ENCODE measurements at regions not wholly inside any gene's neighbourhood (a gene's known extent, or its start where the extent isn't known, plus 50 kb on each side); places are given as distances from the start of the nearest gene placed in this dataset.

GRCh38 chr6:44739181-44739580 is 351.7 kb downstream of the CDC5L start:
- TF ChIP-seq E2F1 (CRISPR knock-in tag; IDR thresholded peaks at IDR 0.05) (no peak), CREM (CRISPR knock-in tag; IDR thresholded peaks at IDR 0.05) (no peak), PREB (CRISPR knock-in tag; IDR thresholded peaks at IDR 0.05; ENCODE audit: borderline replicate concordance) (no peak), ZBTB21 (CRISPR knock-in tag; IDR thresholded peaks at IDR 0.05; ENCODE audit: borderline replicate concordance) (no peak), EMX1 (CRISPR knock-in tag; IDR thresholded peaks at IDR 0.05) (no peak), STAT6 (CRISPR knock-in tag; conservative IDR thresholded peaks at IDR 0.05; ENCODE audit: low read depth) (no peak), TEAD4 (CRISPR knock-in tag; IDR thresholded peaks at IDR 0.05) (no peak), ZBTB43 (CRISPR knock-in tag; IDR thresholded peaks at IDR 0.05) (no peak), FOXK1 (CRISPR knock-in tag; IDR thresholded peaks at IDR 0.05) (no peak), TEAD1 (CRISPR knock-in tag; IDR thresholded peaks at IDR 0.05) (no peak)
- ChIA-PET POLR2A (no interaction called here), CTCF (interaction anchor here (1.0 to 1.4 kb wide), 3 partner anchors 76 to 108 kb away, joined by 4 read pairs; no protein-coding TSS in a partner anchor)
- ATAC-seq (peak; percentile 36), DNase-seq (ENCODE audit: low spot score) (no peak)
- H3K4me1 Mint-ChIP-seq = peaks cover 23% of the 10 kb centered on the region
- H3K9me3 Mint-ChIP-seq = no peaks in the 10 kb centered on the region
- H3K4me3 Mint-ChIP-seq = no peak overlapping the region
- no peaks in the 10 kb centered on the region for H3K27me3 Mint-ChIP-seq (ENCODE audit: low read depth)
- no peak overlapping the region for H3K27ac Mint-ChIP-seq
- no peaks in the 10 kb centered on the region for H3K36me3 Mint-ChIP-seq

- H3K4me3 Mint-ChIP-seq = no peak overlapping the region
Observed at GRCh38 chr6:44740566-44741120, 353.1 kb downstream of the CDC5L start.

More at GRCh38 chr6:44740566-44741120, 353.1 kb downstream of the CDC5L start:
- no peak for ATAC-seq
- TF ChIP-seq HMGXB4 (CRISPR knock-in tag; IDR thresholded peaks at IDR 0.05) = no peak
- TF ChIP-seq AFF4 (CRISPR knock-in tag; IDR thresholded peaks at IDR 0.05; ENCODE audit: borderline replicate concordance) = no peak
- TF ChIP-seq RORB (CRISPR knock-in tag; IDR thresholded peaks at IDR 0.05) = no peak
- no peak for TF ChIP-seq SMAD4 (CRISPR knock-in tag; IDR thresholded peaks at IDR 0.05)
- TF ChIP-seq MXD4 (CRISPR knock-in tag; IDR thresholded peaks at IDR 0.05; ENCODE audit: borderline replicate concordance) = no peak
- no peak for TF ChIP-seq ARID4B (CRISPR knock-in tag; IDR thresholded peaks at IDR 0.05; ENCODE audit: borderline replicate concordance)
- TF ChIP-seq ETV6 (CRISPR knock-in tag; IDR thresholded peaks at IDR 0.05) = no peak
- no peak for TF ChIP-seq TEAD1 (CRISPR knock-in tag; IDR thresholded peaks at IDR 0.05)
- TF ChIP-seq NFYB (CRISPR knock-in tag; conservative IDR thresholded peaks at IDR 0.05; ENCODE audit: low read depth) = no peak
- TF ChIP-seq HMGA2 (CRISPR knock-in tag; IDR thresholded peaks at IDR 0.05) = no peak
- DNase-seq (ENCODE audit: low spot score) = no peak
- CTCF ChIA-PET = interaction anchor here (1.4 kb wide), 1 partner anchor 85 kb away, joined by 4 read pairs; no protein-coding TSS in a partner anchor
- peaks cover 2% of the 10 kb centered on the region; the same call in 1 of the 2 replicates for H3K27me3 Mint-ChIP-seq (ENCODE audit: low read depth)
- POLR2A ChIA-PET = no interaction called here
- H3K9me3 Mint-ChIP-seq = peaks cover 13% of the 10 kb centered on the region
- H3K4me1 Mint-ChIP-seq = peaks cover 23% of the 10 kb centered on the region
- H3K27ac Mint-ChIP-seq = no peak overlapping the region
- peaks cover 12% of the 10 kb centered on the region for H3K36me3 Mint-ChIP-seq
